HG03045 (cell line): ENCODE measurements at regions not wholly inside any gene's neighbourhood (a gene's known extent, or its start where the extent isn't known, plus 50 kb on each side); places are given as distances from the start of the nearest gene placed in this dataset.
A peak's percentile ranks its signal among the peaks of the same experiment; 100 is the strongest.

Source experiments
- ATAC-seq: cut with Tn5 transposase; IDR thresholded peaks from one replicate; pipeline ENCODE4 v1.9.1; 2021; ENCODE audit warnings: mild to moderate bottlenecking, moderate library complexity; ENCODE audit not compliant: unreplicated experiment

DNA sequence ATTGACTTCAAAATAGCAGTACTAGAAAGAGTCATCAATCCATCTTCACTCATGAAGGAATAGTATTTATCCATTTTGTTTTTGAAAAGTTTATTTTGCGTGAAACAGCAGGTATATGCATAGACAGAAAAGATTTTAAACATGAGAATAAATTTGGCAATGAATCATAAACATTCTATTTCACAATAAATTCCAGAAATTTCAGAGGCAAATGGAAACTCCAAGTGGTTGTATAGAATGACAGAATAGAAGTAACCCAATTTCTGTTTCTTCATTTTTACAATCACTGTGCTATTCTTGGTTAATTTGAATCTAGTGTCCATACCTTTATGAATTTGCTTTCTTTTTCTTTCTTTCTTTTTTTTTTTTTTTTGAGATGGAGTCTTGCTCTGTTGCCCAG lies 173.0 kb upstream of the ECI2 start:
- ATAC-seq = no peak

DNA sequence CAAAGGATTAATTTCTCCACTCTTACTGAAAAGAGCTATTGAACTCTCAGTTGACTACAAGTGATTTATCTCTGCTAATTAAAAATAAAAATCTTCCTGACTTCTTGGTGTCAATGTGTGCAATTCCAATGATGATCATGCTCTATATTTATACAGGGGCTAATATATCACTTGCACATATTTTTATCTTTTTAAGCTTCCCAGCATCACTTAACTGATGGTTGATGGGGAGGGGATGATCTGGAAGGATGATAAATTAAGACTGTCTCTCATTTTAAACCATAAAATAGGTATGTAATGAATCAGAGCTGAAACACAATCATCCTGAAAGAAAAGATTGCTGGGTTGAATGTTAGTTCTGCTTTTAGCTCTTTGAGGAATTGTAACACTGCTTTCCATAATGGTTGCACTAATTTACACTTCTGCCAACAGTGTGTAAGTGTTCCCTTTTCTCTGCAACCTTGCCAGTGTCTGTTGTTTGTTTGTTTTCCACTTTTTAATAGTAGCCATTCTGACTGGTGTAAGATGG lies 169.6 kb upstream of the ECI2 start:
- no peak for ATAC-seq

DNA sequence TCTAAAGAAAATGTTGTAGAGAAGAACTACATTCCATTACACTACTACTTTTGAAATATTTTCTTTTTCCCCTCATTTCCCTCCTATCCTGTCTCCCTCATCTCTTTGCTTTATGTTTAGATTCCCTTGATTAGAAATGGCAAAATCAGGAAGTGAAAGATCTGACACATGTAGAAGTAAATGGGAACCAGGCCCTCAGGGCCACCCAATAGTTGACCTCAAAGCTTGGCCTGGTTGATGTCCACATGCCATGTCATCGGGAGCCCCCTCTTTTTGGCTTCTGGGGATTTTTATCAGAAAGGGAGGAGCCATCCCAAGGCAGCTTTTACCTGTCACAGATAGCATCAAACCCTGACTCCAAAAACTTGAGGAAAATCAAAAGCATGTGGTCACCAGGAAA lies 168.3 kb upstream of the ECI2 start:
- ATAC-seq = no peak

DNA sequence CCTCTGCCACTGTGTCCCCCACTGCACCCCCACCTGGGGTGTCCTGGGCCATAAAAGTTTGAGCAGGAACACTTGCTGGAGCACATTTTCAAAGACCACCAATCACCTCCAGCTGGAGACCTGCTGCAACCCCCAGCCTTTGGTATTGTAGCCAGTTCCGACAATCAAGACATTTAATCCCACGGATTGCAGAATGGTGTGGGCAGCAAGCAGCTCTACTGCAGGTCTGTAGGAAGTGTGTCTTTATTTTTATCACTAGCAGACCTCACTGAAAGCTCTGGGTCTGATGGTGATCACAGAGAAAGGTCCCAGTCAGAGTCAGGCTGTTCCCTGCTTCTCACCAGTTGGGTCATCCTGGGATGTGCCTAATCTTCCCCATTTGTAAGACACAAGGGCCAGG lies 167.1 kb upstream of the ECI2 start:
- no peak for ATAC-seq

DNA sequence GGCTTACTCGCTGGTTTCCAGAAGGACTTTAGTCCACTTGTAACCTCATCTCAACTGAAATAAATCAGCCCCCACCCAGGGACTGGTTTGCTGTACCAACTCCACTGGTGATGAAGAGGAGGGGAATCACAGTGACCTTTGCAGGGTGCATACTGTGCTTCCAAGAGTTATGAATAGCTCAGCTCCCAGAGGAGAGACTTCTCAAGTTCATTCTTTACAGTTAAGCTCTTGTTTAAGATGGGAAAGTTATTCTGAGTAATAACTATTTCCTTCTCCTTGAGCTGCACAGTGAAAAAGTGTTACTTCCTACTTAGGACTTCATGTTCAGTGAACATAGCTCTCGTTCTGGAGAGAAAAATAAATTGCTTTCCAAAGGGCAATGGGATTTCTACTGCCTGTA lies 166.5 kb upstream of the ECI2 start:
- ATAC-seq = no peak

DNA sequence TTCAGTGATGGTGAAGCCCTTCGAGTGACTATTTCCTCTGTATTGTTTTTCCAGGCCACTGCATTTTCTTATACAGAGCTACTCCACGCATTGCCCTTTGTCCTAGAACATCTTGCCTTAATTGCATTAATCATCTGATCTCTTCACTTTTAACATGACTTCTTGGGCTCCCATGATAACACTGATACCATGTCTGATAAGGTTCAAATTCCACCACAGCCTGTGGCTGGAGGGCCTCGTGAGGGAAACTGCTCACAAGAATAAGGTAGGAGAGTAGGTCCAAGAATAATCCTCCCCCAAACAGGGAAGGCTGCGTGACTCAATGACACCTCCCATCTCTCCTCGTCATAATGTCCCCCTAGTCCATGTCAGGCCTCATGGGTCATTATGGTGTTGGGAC lies 165.5 kb upstream of the ECI2 start:
- ATAC-seq = no peak

DNA sequence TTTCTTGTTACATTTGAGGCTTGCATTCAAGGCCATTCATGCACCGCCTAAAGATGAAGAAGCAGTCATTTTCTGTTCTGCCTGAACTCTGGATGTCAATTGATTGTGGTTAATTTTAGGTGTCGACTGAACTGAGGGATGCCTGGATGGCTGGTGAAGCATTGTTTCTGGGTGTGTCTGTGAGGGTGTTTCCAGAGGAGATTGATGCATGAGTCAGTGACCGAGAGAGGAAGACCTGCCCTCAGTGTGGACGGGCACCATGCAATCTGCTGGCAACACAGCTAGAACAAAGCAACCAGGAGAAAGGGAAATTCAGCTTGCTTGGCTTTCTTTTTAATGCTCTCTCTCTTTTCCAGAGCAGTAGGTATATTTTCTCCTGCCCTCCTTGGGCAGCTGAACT lies 164.1 kb upstream of the ECI2 start:
- no peak for ATAC-seq

DNA sequence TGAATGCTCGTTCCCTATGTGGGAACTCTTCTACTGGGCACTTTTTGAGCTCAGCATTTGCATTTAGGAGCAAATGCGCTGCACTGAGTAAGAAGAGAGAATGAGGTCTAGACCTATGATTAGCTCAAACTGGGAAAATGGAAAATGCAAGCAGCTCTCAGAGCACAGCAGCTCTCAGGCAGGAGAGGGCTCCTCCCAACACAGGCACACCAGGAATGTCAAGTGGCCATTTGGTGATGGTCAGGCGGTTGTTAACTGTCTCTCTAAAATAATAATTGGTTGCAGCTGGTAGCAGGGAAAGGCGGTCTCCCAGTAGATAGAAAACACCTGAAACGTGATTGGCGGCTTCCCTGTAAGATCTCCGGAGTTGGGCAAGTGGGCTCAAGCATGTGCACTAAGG lies 162.0 kb upstream of the ECI2 start:
- no peak for ATAC-seq

- ATAC-seq = no peak
Observed at GRCh38 chr6:4296552-4296951, 161.2 kb upstream of the ECI2 start.

DNA sequence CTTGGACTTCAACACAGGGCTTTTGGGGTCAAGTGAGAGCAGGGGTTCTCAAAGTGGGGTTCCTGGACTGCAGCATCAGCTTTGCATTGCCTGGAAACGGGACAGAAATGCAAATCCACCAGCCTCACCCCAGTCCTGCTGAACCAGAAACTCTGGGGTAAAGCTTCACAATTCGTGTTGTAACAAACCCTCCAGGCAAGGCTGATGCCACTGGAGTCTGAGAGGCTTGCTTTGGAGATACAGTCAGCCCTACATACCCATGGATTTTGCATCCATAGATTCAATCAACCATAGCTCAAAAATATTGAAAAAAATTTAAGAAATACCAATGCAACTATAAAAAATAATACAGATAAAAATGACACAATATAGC lies 160.4 kb upstream of the ECI2 start:
- ATAC-seq = no peak

DNA sequence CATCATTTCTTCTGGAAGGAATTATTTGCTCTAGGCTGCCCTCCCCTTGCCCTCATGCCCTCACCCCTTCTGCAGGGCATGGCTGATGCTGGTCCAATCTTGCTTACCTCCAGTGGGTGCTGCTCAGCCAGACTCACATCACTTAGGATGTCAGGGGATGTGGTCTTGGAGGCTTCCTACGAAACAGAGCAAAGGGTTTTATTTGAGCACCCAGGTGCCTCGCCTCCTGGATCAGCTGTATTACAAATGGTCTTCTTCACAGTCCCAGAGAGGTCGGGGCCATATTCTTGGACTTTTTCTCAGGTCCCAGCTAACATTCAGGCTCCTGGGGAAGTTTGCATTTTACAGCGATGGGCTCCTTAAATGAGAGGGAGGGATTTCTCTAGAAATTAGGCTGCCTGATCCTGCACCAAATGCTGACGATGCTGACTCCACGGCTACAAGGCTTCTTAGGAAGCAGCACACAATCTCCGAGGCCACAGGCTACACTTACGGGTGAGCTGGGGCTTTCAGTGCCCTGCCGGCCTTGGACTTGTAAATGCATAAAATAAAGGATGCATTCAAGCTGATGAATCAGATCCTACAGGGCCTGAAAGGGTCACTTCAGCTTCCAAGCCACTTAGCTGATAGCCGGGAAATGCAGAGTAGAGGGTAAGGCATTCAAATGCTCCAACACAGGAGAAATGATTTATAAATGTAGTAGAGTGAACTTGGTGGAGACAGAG lies 159.8 kb upstream of the ECI2 start:
- ATAC-seq = no peak

- ATAC-seq = no peak
Observed at GRCh38 chr6:4294636-4295035, 159.3 kb upstream of the ECI2 start.

DNA sequence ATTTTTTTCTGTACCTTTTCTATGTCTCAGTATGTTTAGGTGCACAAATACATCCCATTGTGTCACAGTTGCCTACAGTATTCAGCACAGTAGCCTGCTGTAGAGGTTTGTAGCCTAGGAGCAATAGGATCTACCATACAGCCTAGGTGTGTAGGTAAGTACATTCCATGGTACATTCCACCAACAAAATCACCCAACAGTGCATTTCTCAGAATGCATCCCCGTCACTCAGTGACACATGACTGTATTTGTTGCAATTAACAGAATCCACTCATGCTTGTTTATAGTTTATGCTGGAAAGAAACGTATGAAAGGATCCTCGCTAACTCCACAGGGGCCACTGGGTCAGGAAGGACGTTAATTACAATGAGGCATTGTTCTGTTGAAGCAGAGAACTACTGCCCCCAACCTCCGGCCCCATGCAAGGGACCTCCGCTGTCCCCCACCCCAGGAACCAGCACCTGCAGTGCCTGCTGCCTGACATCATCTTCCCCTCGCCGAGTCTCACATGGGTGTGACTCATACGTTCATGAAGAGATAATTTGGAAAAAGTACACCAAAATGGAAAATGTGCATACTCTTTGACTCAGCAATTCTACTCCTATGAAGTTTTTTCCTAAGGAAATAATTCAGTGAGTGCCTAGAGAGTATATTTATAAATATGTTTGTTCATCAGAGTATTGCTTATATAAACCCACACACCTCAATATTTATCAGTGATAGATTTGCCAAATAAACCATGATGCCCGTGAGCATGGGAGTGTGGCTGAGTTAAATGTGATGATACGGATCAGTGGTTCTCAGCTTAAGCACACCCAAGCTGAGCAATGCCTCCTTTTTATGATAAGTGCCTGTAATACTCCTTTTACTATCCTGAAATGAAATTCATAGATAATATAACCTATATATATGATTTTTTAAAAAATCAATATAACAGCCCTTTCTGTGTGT lies 156.4 kb upstream of the ECI2 start:
- ATAC-seq = no peak

- no peak for ATAC-seq
Observed at GRCh38 chr6:4289770-4290320, 154.5 kb upstream of the ECI2 start.

GRCh38 chr6:4287811-4288244 lies 152.5 kb upstream of the ECI2 start:
- no peak for ATAC-seq

DNA sequence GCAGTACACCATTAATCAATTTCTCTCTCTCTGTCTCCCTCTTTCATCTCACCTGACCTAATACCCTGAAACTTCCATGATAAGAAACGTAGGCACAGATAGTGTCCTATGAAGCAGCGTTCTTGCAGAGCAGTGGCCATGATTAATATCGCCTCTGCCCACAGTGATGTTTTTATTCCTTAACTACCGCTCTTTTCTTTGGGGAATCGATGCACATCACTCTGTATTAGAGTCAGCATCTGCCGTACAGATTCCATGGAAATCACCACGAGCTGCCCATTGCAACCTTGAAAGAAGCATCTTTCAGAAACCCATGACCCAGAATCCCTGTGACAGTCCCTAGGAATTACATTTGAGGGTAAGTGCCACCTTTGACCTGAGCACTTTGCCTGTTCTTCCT lies 152.0 kb upstream of the ECI2 start:
- no peak for ATAC-seq

GRCh38 chr6:4282926-4283325 lies 147.6 kb upstream of the ECI2 start:
- ATAC-seq = no peak

DNA sequence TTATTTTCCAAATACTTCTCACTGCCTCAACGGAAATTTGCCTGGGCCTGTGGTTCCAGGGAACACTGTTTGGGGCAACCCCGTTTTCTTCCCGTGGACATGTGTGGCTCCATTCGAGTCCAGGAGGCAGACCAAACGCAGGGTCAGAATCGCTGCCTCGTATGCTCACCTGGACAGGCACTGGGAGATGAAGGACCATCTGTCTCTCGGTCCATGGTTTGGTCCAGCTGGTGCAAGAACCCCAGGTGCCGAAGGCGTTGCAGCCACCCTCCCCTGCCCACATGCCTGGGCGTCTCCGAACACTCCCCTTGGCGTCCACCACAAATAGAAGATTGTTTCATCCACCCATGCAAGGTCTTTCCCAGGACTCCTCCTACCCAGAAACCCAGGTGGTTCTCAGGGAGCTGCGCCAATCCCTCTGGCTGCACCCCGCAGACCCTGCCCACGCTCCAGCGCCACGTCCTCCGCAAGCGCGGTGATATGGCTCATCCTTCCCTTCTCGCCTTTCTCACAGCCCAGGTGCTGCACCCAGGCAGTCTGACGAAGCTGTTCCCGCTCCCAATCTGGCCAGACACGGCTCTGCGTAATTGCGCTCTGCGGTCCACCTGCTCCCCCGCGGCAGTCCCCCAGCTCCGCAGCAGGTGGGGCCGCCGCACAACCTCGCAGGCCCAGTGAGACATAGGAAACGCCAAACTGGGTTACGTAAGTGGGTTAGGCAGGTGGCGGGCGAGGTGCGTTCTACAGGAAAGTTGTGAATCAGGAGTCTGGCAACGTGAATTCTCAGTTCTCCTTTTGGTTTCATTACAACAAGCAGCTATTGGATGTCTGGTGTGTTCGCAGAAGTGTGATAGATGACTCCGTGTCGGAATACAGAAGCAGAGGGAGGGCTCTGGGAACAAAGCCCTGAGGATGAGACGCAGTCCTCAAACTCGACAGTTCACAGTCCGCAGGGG lies 146.2 kb upstream of the ECI2 start:
- ATAC-seq = peak; percentile 79

- ATAC-seq = no peak
Observed at GRCh38 chr6:4280707-4281106, 145.3 kb upstream of the ECI2 start.

DNA sequence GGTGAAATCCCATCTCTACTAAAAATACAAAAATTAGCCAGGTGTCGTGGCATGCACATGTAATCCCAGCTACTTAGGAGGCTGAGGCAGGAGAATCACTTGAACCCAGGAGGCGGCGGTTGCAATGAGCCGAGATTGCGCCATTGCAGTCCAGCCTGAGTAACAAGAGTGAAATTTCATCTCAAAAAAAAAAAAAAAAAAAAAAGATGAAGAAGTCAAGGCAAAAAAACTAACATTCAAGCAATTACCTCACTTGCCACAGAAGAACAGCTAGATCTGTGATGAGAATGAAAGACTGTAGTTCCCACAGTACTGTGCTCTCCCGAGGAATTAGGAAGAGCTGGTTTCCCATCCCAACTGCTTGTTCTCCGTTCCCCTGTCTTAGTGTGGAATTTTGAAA lies 144.7 kb upstream of the ECI2 start:
- ATAC-seq = no peak
